Fibroblast of mammary gland (primary cell): ENCODE measurements at regions not wholly inside any gene's neighbourhood (a gene's known extent, or its start where the extent isn't known, plus 50 kb on each side); places are given as distances from the start of the nearest gene placed in this dataset.

Experiments
- DNase-seq: peaks from one replicate; pipeline ENCODE4 v3.0.0-alpha.2; 2010; ENCODE audit warnings: low read depth
- H3K4me3 ChIP-seq: 2 replicates; pipeline ENCODE4 v1.5.1; 2011; ENCODE audit warnings: low read depth, mild to moderate bottlenecking, low read length, moderate library complexity; ENCODE audit not compliant: control insufficient read depth
- TF ChIP-seq, protein P1 (sequence below): conservative IDR thresholded peaks from 2 replicates; pipeline ENCODE4 v1.5.1; 2011; ENCODE audit warnings: low read depth, low read length, inconsistent platforms; ENCODE audit not compliant: control insufficient read depth, insufficient read depth

DNA sequence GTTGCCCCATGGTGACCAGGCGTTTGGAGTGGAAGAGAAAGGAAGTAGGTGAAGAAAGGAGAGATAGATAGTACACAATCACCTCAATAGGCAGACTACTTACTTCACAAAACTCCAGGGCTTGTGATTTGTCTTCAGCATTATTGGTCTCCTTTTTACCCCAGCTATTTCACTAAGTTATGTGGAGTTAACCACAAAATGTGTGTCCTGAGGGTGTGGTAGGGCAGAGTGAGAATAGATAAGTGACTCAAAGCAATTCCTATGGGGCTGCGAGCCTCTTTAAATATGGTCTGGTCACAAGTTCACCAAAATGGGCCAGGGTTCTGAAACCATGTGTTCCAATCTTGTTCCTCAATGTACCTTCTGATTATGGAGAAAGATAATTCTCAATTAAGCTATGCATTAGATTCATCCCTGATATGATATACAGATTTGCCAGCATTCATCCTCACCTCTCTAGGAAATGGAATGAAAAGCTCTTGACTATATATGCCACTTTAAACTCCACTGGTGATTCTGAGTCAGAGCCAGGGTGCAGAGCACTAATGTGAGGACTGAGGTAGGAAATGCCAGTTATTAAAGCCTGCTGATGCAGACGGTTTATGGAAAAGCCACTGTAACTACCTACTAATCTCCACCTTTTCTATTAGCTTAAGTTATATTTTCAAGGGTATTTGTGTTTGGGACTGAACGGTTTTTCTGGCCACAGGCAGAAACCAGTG is 310.6 kb upstream of the MANEA start:
- TF ChIP-seq, protein P1, sequence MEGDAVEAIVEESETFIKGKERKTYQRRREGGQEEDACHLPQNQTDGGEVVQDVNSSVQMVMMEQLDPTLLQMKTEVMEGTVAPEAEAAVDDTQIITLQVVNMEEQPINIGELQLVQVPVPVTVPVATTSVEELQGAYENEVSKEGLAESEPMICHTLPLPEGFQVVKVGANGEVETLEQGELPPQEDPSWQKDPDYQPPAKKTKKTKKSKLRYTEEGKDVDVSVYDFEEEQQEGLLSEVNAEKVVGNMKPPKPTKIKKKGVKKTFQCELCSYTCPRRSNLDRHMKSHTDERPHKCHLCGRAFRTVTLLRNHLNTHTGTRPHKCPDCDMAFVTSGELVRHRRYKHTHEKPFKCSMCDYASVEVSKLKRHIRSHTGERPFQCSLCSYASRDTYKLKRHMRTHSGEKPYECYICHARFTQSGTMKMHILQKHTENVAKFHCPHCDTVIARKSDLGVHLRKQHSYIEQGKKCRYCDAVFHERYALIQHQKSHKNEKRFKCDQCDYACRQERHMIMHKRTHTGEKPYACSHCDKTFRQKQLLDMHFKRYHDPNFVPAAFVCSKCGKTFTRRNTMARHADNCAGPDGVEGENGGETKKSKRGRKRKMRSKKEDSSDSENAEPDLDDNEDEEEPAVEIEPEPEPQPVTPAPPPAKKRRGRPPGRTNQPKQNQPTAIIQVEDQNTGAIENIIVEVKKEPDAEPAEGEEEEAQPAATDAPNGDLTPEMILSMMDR = no peak
- peak; percentile 4 for DNase-seq

DNA sequence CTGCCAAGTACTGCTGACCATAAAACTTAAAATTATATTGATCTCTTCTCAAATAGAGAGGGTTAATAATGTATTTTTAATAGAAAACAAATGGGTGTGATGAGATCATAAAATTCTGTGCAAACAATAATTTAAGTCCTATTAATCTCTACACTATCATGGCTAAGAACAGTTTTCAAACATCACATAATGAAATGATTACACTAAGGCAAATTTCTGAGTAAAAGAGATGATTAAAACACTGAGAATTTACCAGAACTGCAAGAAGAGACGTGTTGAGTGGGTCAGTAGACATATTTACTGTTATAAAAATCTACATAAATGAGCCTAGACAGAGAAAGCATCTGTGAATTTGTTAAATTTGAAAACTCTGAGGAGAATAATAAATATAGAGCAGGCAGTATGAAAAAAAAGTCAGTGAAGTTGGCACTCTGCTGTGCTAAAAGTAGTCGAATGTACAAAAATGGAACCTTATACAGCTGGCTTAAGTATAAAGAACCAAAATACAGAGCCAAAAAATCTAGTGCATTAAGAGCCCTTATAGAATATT is 302.6 kb upstream of the MANEA start:
- no peak for DNase-seq

More for the DNA sequence above, 310.6 kb upstream of the MANEA start:
- H3K4me3 ChIP-seq = no peak overlapping the region

DNA sequence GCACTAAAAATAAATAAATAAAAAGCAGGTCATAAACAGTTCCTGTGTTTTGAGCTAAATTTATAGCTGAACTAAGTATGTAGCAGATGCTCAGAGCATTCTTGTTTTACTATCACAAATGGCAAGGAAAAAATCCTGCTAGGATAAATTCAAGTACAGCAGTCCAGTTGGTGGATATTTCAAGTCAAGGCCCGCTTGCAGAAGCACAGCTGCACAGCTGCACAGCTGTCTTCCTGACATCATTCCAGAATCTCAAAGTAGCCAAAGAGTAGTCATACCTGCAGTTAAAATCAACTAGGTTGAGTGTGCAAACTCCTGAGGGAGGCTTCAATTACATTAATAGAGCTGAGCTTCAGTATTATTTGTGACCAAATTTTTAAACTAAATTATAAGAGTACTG is 297.7 kb upstream of the MANEA start:
- H3K4me3 ChIP-seq = no peak overlapping the region
- TF ChIP-seq, protein P1 = no peak
- DNase-seq = no peak

More for the DNA sequence above, 302.6 kb upstream of the MANEA start:
- TF ChIP-seq, protein P1 = no peak
- H3K4me3 ChIP-seq = no peak overlapping the region

DNA sequence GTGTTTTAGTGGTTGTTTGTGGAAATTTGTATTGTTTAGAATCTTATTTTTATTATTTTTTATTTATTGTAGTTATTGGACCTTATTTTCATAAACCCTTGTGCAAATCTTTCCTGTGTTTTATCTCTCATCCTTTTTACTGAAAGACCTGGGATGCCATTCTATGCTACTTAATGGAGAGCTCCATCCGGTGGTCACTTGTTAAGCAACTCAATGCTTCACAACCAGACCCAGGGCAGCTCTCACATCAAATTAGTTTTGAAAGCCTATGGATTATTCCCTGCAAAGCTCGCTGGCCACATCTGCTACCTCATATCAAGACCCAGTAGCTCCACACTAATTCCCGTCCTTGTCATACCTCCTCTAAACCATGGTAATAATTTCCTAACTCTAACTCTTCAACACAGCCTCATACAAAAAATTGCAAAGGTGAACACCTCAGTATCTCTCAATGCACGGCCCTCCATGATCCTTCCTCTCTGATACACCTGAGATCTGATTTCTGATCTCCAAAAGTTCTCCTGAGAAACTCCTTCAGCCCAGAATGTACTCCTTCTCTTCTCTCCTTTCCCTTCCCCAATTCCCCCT is 296.6 kb upstream of the MANEA start:
- peak; percentile 17 for DNase-seq
- H3K4me3 ChIP-seq = no peak overlapping the region
- TF ChIP-seq, protein P1 = peak; percentile 23

DNA sequence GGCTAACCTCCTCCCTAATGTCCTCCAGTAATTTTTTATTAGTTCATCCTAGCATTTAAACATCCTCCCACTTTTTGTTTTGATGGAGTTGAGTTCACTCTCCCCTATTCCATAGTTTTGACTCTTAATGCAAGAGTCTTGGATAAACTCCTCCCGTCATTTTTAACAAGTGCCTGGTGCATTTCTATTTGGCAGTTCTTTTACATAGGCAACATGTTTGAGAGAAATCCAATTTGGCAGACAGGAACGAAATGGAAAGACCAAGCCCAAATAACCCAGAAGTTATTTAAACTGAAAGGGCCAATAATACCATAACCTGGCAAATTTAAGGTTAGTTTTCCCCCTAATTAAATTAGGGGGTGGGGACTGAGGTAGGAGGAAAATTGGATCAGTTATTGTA is 291.5 kb upstream of the MANEA start:
- no peak overlapping the region for H3K4me3 ChIP-seq
- TF ChIP-seq, protein P1 = no peak
- no peak for DNase-seq

DNA sequence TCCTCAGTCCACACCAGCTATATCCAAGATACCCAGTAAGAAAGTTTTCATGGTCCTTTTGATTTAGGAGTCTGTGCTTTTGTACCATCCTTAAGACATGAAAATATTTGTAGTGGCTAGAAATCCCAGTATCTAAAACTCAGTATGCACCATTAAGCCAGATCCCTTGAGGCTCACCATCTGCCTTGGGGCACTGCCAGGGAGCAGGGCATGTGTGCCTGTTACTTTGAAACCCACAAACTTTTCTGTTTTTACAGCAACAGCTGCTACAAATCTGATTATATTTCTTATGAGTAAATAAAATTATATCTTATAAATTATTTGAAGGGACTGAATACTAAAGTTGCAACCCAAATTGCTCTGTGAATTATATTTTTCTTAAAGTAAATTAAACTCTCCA is 290.5 kb upstream of the MANEA start:
- no peak for DNase-seq
- H3K4me3 ChIP-seq = no peak overlapping the region
- TF ChIP-seq, protein P1 = no peak
